Epithelial cell of esophagus (primary cell): ENCODE measurements at regions not wholly inside any gene's neighbourhood (a gene's known extent, or its start where the extent isn't known, plus 50 kb on each side); places are given as distances from the start of the nearest gene placed in this dataset.
A peak's percentile ranks its signal among the peaks of the same experiment; 100 is the strongest.
"Not testable (repeated sequence)": the region's sequence is repeated elsewhere in the genome, so short reads cannot be mapped to it uniquely, and the experiment has no call there.

Experiments
- DNase-seq: peaks from one replicate; pipeline ENCODE4 v3.0.0; 2010; ENCODE audit warnings: low read depth
- H3K4me3 ChIP-seq: 2 replicates; pipeline ENCODE4 v1.5.1; 2011; ENCODE audit warnings: mild to moderate bottlenecking, low read length, control low read depth
- TF ChIP-seq, protein P1 (sequence below): IDR thresholded peaks from 2 replicates; pipeline ENCODE4 v1.5.1; 2011; ENCODE audit warnings: low read depth, mild to moderate bottlenecking, low read length, control low read depth, inconsistent platforms; ENCODE audit not compliant: insufficient read depth; ENCODE audit errors: missing control alignments

DNA sequence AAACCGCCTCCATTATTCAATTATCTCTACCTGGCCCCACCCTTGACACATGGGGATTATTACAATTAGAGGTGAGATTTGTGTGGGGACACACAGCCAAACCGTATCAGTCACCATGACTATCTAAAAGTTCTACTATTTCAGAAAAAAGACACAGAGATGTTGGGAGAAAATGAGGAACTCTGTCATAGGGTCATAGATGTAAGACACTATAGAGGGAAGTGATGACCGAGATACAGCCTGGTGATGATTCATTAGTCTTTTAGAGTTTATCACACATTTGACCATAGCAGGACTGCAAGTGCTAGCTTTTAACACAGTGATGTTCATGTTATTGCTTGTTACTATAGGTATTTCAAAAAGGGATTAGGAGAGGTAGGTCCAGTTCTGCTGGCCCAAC lies 357.0 kb upstream of the AADAT start:
- H3K4me3 ChIP-seq = no peak overlapping the region
- TF ChIP-seq, protein P1, sequence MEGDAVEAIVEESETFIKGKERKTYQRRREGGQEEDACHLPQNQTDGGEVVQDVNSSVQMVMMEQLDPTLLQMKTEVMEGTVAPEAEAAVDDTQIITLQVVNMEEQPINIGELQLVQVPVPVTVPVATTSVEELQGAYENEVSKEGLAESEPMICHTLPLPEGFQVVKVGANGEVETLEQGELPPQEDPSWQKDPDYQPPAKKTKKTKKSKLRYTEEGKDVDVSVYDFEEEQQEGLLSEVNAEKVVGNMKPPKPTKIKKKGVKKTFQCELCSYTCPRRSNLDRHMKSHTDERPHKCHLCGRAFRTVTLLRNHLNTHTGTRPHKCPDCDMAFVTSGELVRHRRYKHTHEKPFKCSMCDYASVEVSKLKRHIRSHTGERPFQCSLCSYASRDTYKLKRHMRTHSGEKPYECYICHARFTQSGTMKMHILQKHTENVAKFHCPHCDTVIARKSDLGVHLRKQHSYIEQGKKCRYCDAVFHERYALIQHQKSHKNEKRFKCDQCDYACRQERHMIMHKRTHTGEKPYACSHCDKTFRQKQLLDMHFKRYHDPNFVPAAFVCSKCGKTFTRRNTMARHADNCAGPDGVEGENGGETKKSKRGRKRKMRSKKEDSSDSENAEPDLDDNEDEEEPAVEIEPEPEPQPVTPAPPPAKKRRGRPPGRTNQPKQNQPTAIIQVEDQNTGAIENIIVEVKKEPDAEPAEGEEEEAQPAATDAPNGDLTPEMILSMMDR = no peak
- DNase-seq = no peak

DNA sequence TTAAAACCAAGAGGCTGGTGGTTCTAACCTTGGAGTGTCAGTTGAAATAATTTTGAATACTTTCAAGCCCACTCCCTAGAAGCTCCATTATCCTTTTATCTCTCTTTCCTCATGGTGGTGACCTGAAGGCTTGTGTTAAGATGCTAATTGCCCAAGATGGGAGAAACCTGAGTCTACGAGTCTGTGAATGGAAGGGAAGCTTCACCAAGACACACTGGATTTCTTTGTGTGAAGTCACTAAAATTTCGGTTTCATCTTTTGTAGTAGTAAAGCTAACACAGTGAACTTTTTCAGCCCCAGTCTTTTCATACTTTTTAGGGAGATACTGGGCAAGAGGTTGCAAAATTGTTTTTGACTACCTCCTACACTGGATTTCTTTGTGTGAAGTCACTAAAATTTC lies 351.4 kb upstream of the AADAT start:
- DNase-seq, H3K4me3 ChIP-seq: not testable (repeated sequence)

DNA sequence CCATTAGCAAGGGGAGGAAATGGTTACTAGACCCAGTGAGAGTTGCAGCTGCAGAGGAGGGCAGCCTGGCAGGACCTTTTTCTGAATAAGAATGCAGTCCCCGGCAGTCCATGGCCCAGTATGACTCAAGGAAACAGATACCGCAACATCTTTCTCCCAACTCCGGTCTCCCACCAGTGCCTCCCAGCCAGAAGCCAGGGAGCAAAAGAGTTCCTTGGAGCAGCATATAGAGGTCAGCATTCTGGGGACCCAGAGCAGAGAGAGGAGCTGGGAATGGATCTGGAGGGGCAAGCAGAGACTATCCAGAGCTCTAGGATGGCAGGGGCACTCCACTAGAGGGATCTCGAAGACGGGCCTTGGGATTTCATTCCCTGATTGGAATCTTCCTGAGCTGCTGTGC lies 339.2 kb upstream of the AADAT start:
- no peak overlapping the region for H3K4me3 ChIP-seq
- TF ChIP-seq, protein P1 = no peak
- DNase-seq = no peak

DNA sequence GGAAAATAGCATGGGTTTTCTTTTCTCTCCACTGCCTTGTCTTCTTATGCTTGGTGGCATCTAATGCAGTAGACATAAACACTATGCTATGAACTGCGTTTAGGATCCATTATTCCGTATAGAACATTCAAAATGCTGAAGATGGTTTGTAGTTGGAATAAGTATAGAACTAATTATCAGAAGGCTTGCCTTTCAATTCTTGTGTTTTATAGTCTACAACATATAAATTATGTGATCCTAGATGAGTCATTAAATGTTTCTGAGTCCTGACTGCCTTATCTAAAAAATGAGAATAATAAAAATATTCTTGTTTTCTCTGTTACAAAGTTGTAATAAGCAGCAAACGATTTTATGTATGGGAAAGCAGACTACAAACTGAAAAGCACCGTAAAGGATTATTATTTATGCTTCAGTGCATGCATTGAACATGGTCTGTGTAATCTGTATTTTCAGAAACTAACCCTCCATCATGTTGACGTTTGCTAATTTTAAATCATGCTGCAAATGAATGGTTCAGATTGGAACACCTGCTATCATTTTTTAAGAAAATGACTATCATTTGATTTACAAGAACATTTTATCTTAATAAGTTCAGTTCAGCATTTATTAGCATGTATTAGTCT lies 335.9 kb upstream of the AADAT start:
- DNase-seq = no peak
- TF ChIP-seq, protein P1 = no peak
- H3K4me3 ChIP-seq = no peak overlapping the region

DNA sequence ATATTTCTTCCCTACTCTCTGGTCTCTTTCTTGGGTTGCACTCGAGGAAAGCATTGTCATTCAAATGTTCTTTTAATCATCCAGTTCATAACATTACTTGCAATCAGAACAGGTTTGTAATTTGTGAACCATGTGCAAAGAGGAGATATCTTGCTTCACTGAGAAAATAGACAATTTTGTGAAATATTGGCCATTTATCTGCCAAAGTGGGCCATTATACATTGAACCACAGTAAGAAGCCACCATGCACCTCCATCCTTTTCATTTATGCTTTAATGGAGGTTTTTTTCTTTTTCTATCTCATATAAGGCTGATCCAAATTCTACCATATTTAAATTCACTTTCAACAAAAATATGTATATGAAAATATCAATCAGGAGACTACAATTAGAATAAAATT lies 335.3 kb upstream of the AADAT start:
- H3K4me3 ChIP-seq = no peak overlapping the region
- TF ChIP-seq, protein P1 = no peak
- no peak for DNase-seq

DNA sequence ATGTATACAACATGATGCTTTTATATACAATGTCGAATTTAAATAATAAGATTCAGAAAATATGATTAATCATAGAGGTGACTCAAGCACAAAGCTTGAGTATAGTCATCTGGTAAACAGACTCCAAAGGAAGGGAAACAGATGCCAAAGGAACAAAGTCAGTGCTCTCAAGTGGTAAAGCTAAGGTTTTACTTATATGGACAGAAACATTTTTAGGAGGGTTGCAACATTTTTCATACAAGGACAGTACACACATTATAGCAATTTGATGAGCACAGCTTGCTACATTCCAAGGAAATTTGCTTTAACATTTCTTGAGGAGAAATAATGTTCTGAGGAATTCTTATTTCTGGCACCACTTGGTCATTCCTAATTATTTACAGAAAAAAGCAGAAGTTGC lies 333.4 kb upstream of the AADAT start:
- H3K4me3 ChIP-seq = no peak overlapping the region
- peak; percentile 69 for DNase-seq
- TF ChIP-seq, protein P1 = no peak

DNA sequence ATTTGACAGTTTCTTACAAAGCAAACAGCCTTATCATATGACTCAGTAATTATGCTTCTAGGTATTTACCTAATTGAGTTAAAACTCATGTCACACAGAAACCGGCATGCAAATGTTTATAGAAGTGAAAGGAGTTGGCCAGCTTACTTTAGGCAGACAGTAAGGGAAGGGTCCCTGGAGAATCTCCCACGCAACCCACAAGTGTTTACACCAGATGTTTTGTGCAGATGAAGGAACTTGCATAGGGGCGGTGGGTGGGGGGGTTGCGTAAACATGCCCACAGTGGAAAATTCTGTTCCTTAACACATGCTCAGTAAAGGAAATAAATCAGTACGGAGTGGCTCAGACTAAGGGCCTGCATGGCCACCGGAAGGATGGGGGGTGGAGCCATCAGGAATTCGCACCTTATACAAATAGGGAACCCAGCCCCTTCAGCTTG lies 330.5 kb upstream of the AADAT start:
- no peak overlapping the region for H3K4me3 ChIP-seq
- TF ChIP-seq, protein P1 = no peak
- DNase-seq = peak; percentile 4

DNA sequence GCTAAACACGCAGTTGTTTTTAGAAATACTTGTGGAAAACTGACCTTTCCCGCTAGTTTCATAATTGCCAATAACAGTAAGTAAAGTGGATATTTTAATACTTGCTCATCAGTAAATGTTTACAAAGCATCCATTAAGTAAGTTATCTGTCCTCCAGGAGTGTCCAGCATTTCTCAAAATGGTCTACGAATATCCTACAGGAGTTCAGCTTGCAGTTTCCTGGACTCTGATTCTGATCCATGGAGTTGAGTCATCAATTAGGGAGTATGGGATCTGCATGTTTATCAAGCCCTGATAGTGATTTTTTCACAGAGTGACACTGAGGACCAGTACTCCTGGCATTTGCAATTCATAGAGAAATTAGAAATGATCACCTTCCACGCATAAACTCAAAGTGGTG lies 325.2 kb upstream of the AADAT start:
- no peak for DNase-seq
- TF ChIP-seq, protein P1 = no peak
- no peak overlapping the region for H3K4me3 ChIP-seq
